Upper lobe of right lung (tissue), 1 donor: ENCODE measurements at regions not wholly inside any gene's neighbourhood (a gene's known extent, or its start where the extent isn't known, plus 50 kb on each side); places are given as distances from the start of the nearest gene placed in this dataset.

Experiments used
- ATAC-seq: fragments of 200-7000 bp; cut with Tn5 transposase; one replicate; pipeline ENCODE4 v1.9.1; 2020; ENCODE audit warnings: mild to moderate bottlenecking, moderate library complexity
- DNase-seq: peaks from one replicate; pipeline ENCODE4 v3.0.0-alpha.2; 2020
- H3K27ac ChIP-seq: fragments of 200-600 bp; one replicate; pipeline ENCODE4 v1.8.0; 2022
- H3K27me3 ChIP-seq: fragments of 200-600 bp; one replicate; pipeline ENCODE4 v1.8.0; 2022; ENCODE audit warnings: mild to moderate bottlenecking
- H3K36me3 ChIP-seq: fragments of 200-600 bp; one replicate; pipeline ENCODE4 v1.8.0; 2022
- H3K4me1 ChIP-seq: fragments of 200-600 bp; one replicate; pipeline ENCODE4 v1.8.0; 2022
- H3K4me3 ChIP-seq: fragments of 200-600 bp; one replicate; pipeline ENCODE4 v1.8.0; 2022; ENCODE audit warnings: mild to moderate bottlenecking
- H3K9me3 ChIP-seq: fragments of 200-600 bp; one replicate; pipeline ENCODE4 v1.8.0; 2022
- intact Hi-C: fragments of 100-400 bp; cut with DNase I; formaldehyde crosslinking; loops from one replicate; pipeline ENCODE4 v1.11.0; 2022
- TF ChIP-seq, protein P1 (sequence below): fragments of 200-600 bp; IDR thresholded peaks from one replicate; pipeline ENCODE4 v1.8.0; 2022; ENCODE audit warnings: antibody characterized with exemption
- donor health status: DM: no; HTN: yes; CAD: no; lungs with severe emphysema.

DNA sequence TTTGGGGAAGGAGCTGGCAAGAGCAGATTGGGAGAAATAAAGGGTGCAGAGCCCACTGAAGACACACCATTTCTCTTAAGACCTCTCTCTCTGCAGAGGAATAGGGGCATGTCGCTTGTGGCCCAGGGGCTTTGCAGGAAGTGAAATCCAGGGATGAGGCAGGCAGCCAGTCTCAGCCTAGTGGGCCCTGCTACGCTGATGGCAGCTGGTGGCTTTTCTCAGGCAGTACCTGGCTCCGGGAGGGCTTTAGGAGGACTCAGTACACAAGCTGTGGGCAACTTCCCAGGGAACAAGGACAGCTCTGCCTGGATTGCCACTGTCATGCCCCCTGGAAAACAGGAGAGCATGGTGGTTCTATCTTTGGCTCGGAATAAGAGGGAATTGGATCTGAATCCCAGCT lies 76.2 kb upstream of the NEURL1B start:
- no peak overlapping the region for H3K27ac ChIP-seq

DNA sequence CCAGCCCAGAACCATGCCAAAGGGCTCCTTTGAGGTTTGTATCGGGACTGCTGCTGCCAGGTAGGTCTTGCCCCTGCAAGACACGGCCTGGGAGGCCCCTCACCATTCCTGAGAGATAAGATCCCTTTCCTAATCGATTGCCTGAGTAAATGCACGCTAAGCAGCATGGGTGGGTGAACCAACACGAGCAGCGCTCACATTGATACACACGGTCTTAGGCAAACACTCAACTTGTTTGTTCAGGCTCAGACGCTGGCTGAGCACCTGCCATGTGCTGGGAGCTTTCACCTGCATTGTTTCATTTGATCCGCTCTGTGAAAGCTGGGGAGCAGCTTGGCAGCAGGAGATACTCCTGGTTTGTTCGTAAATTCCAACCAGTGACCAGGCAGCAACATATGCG lies 76.9 kb upstream of the NEURL1B start:
- intact Hi-C loops = no loop called here
- no peak for DNase-seq
- TF ChIP-seq, protein P1, sequence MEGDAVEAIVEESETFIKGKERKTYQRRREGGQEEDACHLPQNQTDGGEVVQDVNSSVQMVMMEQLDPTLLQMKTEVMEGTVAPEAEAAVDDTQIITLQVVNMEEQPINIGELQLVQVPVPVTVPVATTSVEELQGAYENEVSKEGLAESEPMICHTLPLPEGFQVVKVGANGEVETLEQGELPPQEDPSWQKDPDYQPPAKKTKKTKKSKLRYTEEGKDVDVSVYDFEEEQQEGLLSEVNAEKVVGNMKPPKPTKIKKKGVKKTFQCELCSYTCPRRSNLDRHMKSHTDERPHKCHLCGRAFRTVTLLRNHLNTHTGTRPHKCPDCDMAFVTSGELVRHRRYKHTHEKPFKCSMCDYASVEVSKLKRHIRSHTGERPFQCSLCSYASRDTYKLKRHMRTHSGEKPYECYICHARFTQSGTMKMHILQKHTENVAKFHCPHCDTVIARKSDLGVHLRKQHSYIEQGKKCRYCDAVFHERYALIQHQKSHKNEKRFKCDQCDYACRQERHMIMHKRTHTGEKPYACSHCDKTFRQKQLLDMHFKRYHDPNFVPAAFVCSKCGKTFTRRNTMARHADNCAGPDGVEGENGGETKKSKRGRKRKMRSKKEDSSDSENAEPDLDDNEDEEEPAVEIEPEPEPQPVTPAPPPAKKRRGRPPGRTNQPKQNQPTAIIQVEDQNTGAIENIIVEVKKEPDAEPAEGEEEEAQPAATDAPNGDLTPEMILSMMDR = no peak
- Histone ChIP-seq H3K36me3 (no peaks in the 10 kb centered on the region), H3K27me3 (no peaks in the 10 kb centered on the region), H3K9me3 (no peaks in the 10 kb centered on the region), H3K27ac (no peak overlapping the region), H3K4me3 (no peak overlapping the region), H3K4me1 (peaks cover 6% of the 10 kb centered on the region)
- peak; percentile 78 for ATAC-seq

More for the DNA sequence above, 76.2 kb upstream of the NEURL1B start:
- H3K4me3 ChIP-seq = no peak overlapping the region
- H3K27me3 ChIP-seq = no peaks in the 10 kb centered on the region
- DNase-seq (no peak), ATAC-seq (no peak)
- no peaks in the 10 kb centered on the region for H3K36me3 ChIP-seq
- H3K9me3 ChIP-seq = no peaks in the 10 kb centered on the region
- peaks cover 6% of the 10 kb centered on the region for H3K4me1 ChIP-seq
- intact Hi-C loops = no loop called here
- TF ChIP-seq, protein P1 = no peak

DNA sequence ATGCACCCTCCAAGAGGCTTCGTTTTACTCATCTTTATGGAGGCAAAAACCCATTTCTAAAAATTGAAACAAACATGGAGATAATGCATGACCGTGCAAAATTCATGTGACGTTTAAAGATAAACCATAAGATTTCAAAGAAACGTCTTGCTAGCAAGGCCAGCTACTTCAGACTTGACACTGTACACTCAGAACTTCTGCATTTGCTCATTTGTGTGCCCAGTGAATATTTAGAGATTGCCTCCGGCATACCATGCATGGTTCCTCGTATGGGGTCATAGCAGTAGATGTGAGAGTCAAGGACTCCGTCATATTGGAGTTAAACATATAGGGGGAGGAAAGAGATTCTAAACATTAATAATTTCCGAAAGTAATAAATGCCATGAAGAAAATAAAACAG lies 78.6 kb upstream of the NEURL1B start:
- Histone ChIP-seq H3K9me3 (no peaks in the 10 kb centered on the region), H3K4me3 (no peak overlapping the region), H3K27ac (no peak overlapping the region), H3K36me3 (no peaks in the 10 kb centered on the region), H3K4me1 (peaks cover 20% of the 10 kb centered on the region), H3K27me3 (no peaks in the 10 kb centered on the region)
- no peak for DNase-seq
- intact Hi-C loops = no loop called here
- TF ChIP-seq, protein P1 = no peak
- no peak for ATAC-seq

DNA sequence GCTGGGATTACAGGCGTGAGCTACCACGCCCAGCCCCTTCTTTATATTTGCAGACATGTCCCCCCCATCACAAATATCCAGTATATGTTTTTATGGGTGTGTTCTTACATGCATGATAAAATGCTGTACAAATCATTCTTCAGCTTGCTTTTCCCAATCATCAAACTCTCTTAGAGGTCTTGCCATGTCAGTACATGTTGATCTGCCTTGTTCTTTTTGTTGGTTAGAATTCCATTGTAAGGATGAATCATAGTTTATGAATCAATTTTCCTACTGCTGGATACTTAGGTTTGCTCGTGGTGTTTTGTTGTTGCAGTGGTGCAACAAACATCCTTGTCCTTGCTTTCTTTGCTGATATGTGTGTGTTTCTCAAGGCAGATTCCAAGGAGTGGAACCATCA lies 79.9 kb upstream of the NEURL1B start:
- ATAC-seq (no peak), DNase-seq (no peak)
- Histone ChIP-seq H3K36me3 (no peaks in the 10 kb centered on the region), H3K9me3 (no peaks in the 10 kb centered on the region), H3K27me3 (no peaks in the 10 kb centered on the region), H3K4me3 (no peak overlapping the region), H3K4me1 (peaks cover 32% of the 10 kb centered on the region), H3K27ac (no peak overlapping the region)
- intact Hi-C loops = no loop called here
- TF ChIP-seq, protein P1 = no peak

DNA sequence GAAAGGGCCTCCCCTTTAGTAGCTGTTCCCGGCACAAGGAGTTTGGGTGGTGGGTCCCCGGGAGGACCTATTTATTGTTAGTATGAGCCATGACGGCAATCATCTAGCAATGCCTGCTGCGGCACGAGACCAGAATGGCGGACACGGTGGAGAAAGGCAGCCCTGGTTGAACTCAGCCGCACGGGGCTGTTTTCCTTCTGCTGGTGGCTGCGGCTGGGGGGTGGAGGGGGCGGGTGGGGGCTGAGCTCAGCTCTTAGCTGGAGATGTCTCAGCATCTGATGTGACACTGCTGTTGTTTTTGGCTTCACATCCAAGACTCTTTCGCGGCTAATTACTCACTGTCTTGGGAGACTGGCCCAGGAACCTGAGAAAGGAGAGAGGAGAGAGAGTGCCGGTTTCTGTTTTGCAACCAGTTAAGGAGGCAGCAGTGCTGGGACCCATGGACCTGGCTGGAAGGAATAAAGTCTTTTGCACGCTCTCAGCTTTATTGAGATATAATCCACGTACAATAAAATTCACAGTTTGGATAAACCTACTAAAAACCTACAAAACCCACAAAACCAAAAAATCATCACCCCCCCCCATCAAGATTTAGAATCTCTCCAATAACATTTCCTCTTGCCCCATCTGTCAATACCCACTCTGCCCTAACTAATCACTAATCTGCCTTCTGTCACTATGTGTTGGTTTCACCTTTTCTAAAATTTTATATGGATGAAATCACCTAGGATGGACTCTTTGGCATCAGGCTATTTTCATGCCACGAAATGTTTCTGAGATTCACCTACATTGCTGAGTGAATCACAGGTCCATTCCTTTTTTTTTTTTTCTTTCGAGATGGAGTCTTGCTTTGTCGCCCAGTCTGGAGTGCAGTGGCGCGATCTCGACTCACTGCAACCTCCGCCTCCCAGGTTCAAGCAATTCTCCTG lies 81.8 kb upstream of the NEURL1B start:
- peak; percentile 15 for ATAC-seq
- H3K36me3 ChIP-seq = no peaks in the 10 kb centered on the region
- H3K9me3 ChIP-seq = no peaks in the 10 kb centered on the region
- H3K27ac ChIP-seq = peak overlapping the region; percentile 65
- DNase-seq = no peak
- TF ChIP-seq, protein P1 = no peak
- H3K4me1 ChIP-seq = peaks cover 30% of the 10 kb centered on the region
- no peak overlapping the region for H3K4me3 ChIP-seq
- no peaks in the 10 kb centered on the region for H3K27me3 ChIP-seq
- intact Hi-C loops = no loop called here
